ENCODE measurements at regions not wholly inside any gene's neighbourhood (a gene's known extent, or its start where the extent isn't known, plus 50 kb on each side); places are given as distances from the start of the nearest gene placed in this dataset.

GRCh38 chr2:144748443-144748842 lies 228.5 kb upstream of the ZEB2 start:
- TF ChIP-seq ZNF331 (CRISPR knock-in tag; IDR thresholded peaks at IDR 0.05; ENCODE audit: low read depth), result no peak
- TF ChIP-seq, protein P1, sequence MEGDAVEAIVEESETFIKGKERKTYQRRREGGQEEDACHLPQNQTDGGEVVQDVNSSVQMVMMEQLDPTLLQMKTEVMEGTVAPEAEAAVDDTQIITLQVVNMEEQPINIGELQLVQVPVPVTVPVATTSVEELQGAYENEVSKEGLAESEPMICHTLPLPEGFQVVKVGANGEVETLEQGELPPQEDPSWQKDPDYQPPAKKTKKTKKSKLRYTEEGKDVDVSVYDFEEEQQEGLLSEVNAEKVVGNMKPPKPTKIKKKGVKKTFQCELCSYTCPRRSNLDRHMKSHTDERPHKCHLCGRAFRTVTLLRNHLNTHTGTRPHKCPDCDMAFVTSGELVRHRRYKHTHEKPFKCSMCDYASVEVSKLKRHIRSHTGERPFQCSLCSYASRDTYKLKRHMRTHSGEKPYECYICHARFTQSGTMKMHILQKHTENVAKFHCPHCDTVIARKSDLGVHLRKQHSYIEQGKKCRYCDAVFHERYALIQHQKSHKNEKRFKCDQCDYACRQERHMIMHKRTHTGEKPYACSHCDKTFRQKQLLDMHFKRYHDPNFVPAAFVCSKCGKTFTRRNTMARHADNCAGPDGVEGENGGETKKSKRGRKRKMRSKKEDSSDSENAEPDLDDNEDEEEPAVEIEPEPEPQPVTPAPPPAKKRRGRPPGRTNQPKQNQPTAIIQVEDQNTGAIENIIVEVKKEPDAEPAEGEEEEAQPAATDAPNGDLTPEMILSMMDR (conservative IDR thresholded peaks at IDR 0.05; ENCODE audit: low read depth in 2 of 2), result no peak
- no peak for TF ChIP-seq POLR2AphosphoS5 (IDR thresholded peaks at IDR 0.05; ENCODE audit: low read depth)
- TF ChIP-seq EZH2phosphoT487 (IDR thresholded peaks at IDR 0.05; ENCODE audit: unreplicated experiment), result no peak
- TF ChIP-seq EZH2 (IDR thresholded peaks at IDR 0.05; ENCODE audit: low read depth, unreplicated experiment), result no peak

Measured in GM23338 (cell line).